IPS DF 6.9 (cell line): ENCODE measurements at regions not wholly inside any gene's neighbourhood (a gene's known extent, or its start where the extent isn't known, plus 50 kb on each side); places are given as distances from the start of the nearest gene placed in this dataset.

ENCODE experiments used
- DNase-seq: peaks from one replicate; pipeline ENCODE4 v3.0.0-alpha.2; 2013; ENCODE audit warnings: low read depth, low spot score
- H3K27ac ChIP-seq: one replicate; pipeline ENCODE4 v1.5.1; 2013; ENCODE audit warnings: low read length, control low read depth
- H3K27me3 ChIP-seq: 2 replicates; pipeline ENCODE4 v1.6.1; 2013; ENCODE audit warnings: mild to moderate bottlenecking, low read length; ENCODE audit not compliant: control insufficient read depth, insufficient read depth
- H3K36me3 ChIP-seq: 2 replicates; pipeline ENCODE4 v1.6.1; 2013; ENCODE audit warnings: low read length; ENCODE audit not compliant: control insufficient read depth, insufficient read depth
- H3K4me1 ChIP-seq: 2 replicates; pipeline ENCODE4 v1.6.1; 2013; ENCODE audit warnings: low read length; ENCODE audit not compliant: control insufficient read depth, insufficient read depth
- H3K4me3 ChIP-seq: 2 replicates; pipeline ENCODE4 v1.5.1; 2013; ENCODE audit warnings: mild to moderate bottlenecking, low read length
- H3K9me3 ChIP-seq: 2 replicates; pipeline ENCODE4 v1.6.1; 2013; ENCODE audit warnings: low read length, inconsistent platforms; ENCODE audit not compliant: control insufficient read depth, insufficient read depth
- WGBS: extraction: QIAGEN DNeasy Blood & Tissue Kit; methylation state at CpG from one replicate; pipeline ENCODE4 v1.1.7; 2013; ENCODE audit warnings: mixed read lengths, missing lambda C conversion rate; ENCODE audit not compliant: insufficient read length, insufficient coverage; 5-methylcytosine and 5-hydroxymethylcytosine counted together

DNA sequence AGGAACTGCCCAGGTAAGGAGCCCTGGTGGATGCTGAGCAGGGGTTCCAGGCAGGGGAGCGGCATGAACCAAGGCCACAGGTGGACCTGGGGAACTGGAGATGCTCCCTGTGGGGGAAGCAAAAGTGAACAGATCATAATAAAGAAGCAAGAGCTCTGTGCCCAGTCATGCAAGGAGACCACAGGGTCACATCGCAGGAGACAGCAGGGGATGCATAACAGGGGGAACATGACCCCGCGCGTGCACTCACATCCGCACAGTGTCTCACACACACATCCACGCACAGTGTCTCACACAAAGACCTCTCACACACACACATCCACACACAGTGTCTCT lies 473.3 kb upstream of the HS6ST1 start:
- H3K4me1 ChIP-seq = peaks cover 2% of the 10 kb centered on the region
- H3K27me3 ChIP-seq = no peaks in the 10 kb centered on the region
- no peak overlapping the region for H3K27ac ChIP-seq
- DNase-seq = no peak
- H3K36me3 ChIP-seq = no peaks in the 10 kb centered on the region
- no CpG with 5 or more reads among the region's 7 CpGs for WGBS
- H3K4me3 ChIP-seq = no peak overlapping the region
- H3K9me3 ChIP-seq = no peaks in the 10 kb centered on the region

DNA sequence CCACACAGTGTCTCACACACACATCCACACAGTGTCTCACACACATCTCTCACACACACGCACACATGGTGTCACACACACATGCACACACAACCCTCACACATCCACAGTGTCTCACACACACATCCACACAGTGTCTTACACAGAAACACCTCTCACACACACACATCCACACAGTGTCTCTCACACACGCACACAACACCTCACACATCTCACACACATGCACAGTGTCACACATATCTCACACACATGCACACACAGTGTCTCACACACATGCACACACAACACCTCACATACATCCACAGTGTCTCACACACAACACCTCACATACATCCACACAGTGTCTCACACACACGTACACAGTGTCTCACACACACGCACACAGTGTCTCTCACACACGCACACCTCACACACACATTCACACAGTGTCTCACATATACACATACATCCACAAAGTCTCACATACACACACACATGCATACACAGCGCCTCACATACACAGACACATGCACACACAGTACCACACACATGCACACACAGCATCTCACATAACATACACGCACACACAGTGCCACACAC lies 473.9 kb upstream of the HS6ST1 start:
- Histone ChIP-seq H3K27me3 (no peaks in the 10 kb centered on the region), H3K27ac (no peak overlapping the region), H3K36me3 (no peaks in the 10 kb centered on the region), H3K4me1 (no peaks in the 10 kb centered on the region; the same call in 1 of the 2 replicates), H3K4me3 (no peak overlapping the region), H3K9me3 (no peaks in the 10 kb centered on the region)
- DNase-seq = no peak
- WGBS = 100% methylated on average over 3 of the region's 7 CpGs

DNA sequence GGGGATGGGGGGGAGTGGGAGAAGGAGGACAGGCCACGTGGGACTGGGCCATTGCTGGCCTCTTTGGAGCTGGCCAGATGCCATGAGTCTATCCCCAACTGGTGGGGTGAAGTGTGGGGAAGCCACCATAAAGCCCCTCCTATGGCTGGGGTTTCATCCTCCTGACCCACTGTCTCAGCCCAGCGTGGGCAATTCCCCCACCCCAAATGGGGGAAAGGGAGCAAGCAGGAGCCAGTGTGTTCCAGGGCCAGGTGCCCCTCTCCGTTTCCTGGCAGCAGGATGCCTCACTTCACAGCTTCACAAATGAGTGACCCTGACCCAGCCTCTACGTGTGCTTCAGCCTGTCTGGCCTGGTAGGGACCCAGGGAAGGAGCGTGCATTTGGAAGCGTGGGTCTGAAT lies 474.7 kb upstream of the HS6ST1 start:
- WGBS = no CpG with 5 or more reads among the region's 6 CpGs
- no peak for DNase-seq
- H3K27me3 ChIP-seq = no peaks in the 10 kb centered on the region
- no peaks in the 10 kb centered on the region for H3K36me3 ChIP-seq
- no peak overlapping the region for H3K4me3 ChIP-seq
- H3K4me1 ChIP-seq = no peaks in the 10 kb centered on the region; the same call in 1 of the 2 replicates
- no peak overlapping the region for H3K27ac ChIP-seq
- no peaks in the 10 kb centered on the region for H3K9me3 ChIP-seq

DNA sequence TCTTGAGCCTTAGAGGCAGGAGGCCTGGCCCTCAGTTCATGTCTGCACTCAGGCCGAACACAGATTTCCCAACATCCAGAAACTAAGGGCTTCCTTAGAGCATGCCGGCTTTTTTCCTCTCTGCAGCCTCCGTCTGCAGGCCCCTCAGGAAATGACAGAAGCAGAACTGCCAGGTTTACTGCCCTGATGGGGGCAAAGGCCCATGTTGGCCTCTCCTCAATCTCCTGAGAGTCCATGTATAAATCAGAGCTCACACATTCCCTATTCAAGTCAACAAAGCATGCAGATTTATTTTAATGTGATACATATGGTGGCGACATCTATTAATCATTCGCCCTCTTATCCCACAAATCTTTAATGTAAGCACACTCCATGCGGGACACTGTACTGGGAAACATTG lies 475.6 kb upstream of the HS6ST1 start:
- DNase-seq = no peak
- Histone ChIP-seq H3K27me3 (no peaks in the 10 kb centered on the region), H3K4me3 (no peak overlapping the region), H3K27ac (no peak overlapping the region), H3K9me3 (no peaks in the 10 kb centered on the region), H3K36me3 (no peaks in the 10 kb centered on the region), H3K4me1 (no peaks in the 10 kb centered on the region; the same call in 1 of the 2 replicates)
- no CpG with 5 or more reads among the region's 6 CpGs for WGBS

DNA sequence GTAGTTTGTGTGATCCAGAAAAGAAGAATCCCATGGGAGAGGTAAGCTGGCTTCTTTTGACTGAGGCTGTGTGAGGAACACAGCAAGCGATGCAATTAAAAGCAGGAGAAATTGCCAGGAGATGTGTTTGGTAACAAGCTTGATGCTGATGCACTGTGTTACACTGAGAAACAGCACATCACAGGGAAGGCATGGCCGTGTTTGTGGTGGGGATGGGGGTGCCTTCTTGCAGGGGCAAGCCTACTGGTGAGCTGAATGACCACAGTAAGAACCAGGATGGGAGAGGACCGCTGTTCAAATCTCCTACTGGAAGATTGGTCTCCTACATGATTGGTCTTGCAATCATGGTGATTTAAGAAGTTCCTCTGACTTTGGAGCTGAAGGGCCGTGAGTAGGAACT lies 477.7 kb upstream of the HS6ST1 start:
- DNase-seq = no peak
- H3K27me3 ChIP-seq = no peaks in the 10 kb centered on the region
- WGBS = no CpG with 5 or more reads among the region's 4 CpGs
- H3K4me1 ChIP-seq = no peaks in the 10 kb centered on the region; the same call in 1 of the 2 replicates
- H3K9me3 ChIP-seq = no peaks in the 10 kb centered on the region
- no peak overlapping the region for H3K27ac ChIP-seq
- no peaks in the 10 kb centered on the region for H3K36me3 ChIP-seq
- no peak overlapping the region for H3K4me3 ChIP-seq

DNA sequence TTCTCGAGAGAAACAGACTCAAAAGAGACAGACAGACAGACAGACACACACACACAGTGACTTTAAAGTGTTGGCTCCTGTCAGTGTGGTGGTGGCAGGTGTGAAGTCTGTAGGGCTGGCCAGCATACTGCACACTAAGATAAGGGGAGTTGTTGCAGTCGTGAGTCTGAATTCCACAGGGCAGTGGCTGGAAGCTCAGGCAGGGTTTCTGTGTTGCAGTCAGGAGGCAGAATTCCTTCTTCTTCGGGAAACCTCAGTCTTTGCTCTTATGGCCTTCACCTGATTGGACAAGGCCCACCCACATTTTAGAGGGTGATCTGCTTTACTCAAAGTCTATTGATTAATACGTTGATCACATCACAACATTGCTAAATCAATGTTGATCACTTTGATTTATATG lies 478.4 kb upstream of the HS6ST1 start:
- WGBS = no CpG with 5 or more reads among the region's 4 CpGs
- Histone ChIP-seq H3K36me3 (no peaks in the 10 kb centered on the region), H3K9me3 (no peaks in the 10 kb centered on the region), H3K4me3 (no peak overlapping the region), H3K4me1 (no peaks in the 10 kb centered on the region), H3K27me3 (no peaks in the 10 kb centered on the region), H3K27ac (no peak overlapping the region)
- no peak for DNase-seq

DNA sequence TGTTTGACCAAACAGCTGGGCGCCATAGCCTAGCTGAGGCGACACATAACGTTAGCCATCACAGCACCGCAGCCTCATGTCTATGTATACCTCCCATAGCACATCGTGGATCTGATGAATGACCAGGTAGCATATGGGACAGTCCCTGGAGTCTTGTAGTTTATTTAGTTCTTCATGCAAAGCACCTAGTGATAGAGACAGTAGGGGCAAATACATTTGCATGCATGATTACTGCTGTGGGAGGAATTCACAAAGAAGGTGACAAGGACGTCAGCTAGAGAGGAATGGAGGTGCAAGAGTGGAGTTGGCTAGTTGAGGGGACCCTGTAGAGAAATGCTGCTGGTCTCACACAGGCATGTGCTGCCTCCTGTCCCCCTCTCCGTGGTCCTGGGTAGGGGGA lies 478.9 kb upstream of the HS6ST1 start:
- no CpG with 5 or more reads among the region's 7 CpGs for WGBS
- H3K27ac ChIP-seq = no peak overlapping the region
- no peak for DNase-seq
- no peak overlapping the region for H3K4me3 ChIP-seq
- H3K27me3 ChIP-seq = no peaks in the 10 kb centered on the region
- no peaks in the 10 kb centered on the region for H3K9me3 ChIP-seq
- no peaks in the 10 kb centered on the region for H3K4me1 ChIP-seq
- H3K36me3 ChIP-seq = no peaks in the 10 kb centered on the region

DNA sequence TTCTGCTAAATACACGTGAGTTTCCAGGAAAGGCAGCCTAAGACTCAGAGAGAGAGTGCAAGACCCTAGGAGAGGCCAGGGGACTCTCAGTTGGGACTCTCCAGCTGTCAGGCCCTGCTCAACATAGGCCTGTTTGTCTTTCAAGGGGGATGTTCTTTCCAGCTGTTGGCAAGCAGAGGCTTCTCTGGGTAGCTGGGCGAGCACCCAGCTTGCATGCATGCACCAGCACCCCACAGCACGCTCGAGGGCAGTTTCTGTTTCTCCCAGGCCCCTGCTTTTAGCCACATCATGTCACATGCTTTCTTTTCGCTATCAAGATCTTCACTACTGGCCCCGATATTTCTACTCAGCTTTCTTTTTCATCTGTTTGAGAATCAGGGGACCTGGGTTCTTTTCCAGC lies 479.3 kb upstream of the HS6ST1 start:
- H3K9me3 ChIP-seq = no peaks in the 10 kb centered on the region
- WGBS = no CpG with 5 or more reads among the region's 6 CpGs
- no peak overlapping the region for H3K27ac ChIP-seq
- no peak overlapping the region for H3K4me3 ChIP-seq
- no peaks in the 10 kb centered on the region for H3K36me3 ChIP-seq
- no peaks in the 10 kb centered on the region for H3K4me1 ChIP-seq
- DNase-seq = no peak
- H3K27me3 ChIP-seq = no peaks in the 10 kb centered on the region

DNA sequence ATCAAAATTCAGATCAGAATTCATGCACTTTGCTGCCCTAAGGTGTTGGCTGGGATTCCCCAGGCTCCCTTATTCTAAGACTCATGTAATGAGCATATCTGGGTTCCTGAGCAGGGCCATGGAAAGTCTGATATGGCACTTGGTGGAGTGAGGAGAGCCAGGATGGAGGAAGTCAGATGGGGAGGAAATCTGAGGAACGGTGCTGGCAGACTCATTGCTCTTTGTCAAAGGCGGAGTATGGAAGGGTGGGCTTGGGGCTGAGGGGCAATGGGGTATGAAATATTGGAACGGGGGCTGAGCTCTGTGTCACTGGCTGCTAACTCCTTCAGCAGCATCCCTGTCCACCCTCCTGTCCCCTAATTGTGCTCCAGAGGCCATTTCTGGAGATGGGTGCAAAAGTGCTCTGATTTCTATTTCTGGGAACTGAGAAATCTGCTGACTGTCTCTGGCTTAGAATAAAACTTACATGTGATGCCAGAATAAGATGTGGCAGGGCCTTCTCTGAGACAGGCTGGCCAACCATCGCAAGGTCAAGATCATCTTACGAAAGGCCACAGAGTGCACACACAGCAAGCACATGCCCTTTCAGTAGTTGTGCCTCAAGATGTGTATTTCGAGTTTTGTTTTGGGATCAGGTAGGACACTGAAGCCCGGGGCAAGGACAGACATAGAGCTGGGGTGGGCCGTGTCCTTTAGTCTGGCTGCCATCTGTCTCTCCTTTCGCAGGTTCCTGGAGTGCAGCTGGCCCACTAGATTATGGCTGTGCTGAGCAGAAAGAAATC lies 480.0 kb upstream of the HS6ST1 start:
- no CpG with 5 or more reads among the region's 9 CpGs for WGBS
- no peaks in the 10 kb centered on the region for H3K27me3 ChIP-seq
- no peak overlapping the region for H3K27ac ChIP-seq
- H3K36me3 ChIP-seq = no peaks in the 10 kb centered on the region
- no peak overlapping the region for H3K4me3 ChIP-seq
- H3K4me1 ChIP-seq = no peaks in the 10 kb centered on the region
- no peak for DNase-seq
- no peaks in the 10 kb centered on the region for H3K9me3 ChIP-seq

DNA sequence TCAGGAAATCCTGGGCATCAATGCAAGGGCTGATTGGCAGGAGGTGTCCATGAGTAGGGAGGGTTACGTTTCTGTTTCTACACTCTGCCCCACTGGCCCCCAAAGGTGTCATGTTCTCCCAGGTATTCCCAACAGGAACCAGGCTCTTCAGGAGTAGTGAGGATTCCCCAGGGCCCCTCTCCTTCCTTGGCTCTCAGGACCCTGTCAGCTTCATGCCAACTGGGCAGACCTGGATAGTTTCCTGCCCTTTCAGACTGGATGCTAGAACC lies 480.6 kb upstream of the HS6ST1 start:
- no peak overlapping the region for H3K27ac ChIP-seq

DNA sequence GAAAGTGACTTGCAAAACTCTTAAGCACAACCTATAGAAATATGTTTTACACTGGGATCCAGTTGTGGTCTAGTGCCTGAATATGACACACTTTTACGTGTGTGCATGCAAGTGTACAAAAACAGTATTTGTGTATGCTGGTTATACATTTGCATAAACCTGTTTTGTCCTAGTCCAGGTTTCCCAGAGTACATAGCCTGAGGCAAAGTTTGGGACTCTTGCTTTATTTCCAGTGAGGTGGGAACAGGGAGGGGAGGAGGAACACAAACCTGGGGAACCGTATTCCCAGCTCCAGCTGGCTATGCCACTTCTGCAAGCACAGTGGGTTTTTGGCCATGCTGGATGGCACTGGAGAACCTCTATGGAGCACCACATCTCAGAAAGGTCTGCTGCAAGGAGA lies 481.1 kb upstream of the HS6ST1 start:
- no CpG with 5 or more reads among the region's 2 CpGs for WGBS
- no peaks in the 10 kb centered on the region for H3K4me1 ChIP-seq
- H3K4me3 ChIP-seq = no peak overlapping the region

More for the DNA sequence above, 480.6 kb upstream of the HS6ST1 start:
- no peaks in the 10 kb centered on the region for H3K9me3 ChIP-seq
- H3K36me3 ChIP-seq = no peaks in the 10 kb centered on the region
- no peaks in the 10 kb centered on the region for H3K4me1 ChIP-seq
- no CpG with 5 or more reads among the region's 1 CpG for WGBS
- no peaks in the 10 kb centered on the region for H3K27me3 ChIP-seq
- no peak for DNase-seq
- H3K4me3 ChIP-seq = no peak overlapping the region

More for the DNA sequence above, 481.1 kb upstream of the HS6ST1 start:
- no peaks in the 10 kb centered on the region for H3K36me3 ChIP-seq
- DNase-seq = no peak
- H3K27me3 ChIP-seq = no peaks in the 10 kb centered on the region
- H3K27ac ChIP-seq = no peak overlapping the region
- no peaks in the 10 kb centered on the region for H3K9me3 ChIP-seq
